Endothelial cell of umbilical vein (primary cell): ENCODE measurements at regions not wholly inside any gene's neighbourhood (a gene's known extent, or its start where the extent isn't known, plus 50 kb on each side); places are given as distances from the start of the nearest gene placed in this dataset.

ENCODE experiments used
- BruUV-seq: library from RNA; stranded (reverse); fragments of 400-500 nt; replicated peaks from 2 replicates; lab custom pipeline; 2021; lab: Mats Ljungman, UMichigan
- CTCF ChIA-PET: fragments of 300-600, 350-600 bp; sonication (Branson Sonifier 250); formaldehyde crosslinking; loops from one replicate; lab custom pipeline; 2021; ENCODE audit warnings: antibody characterized with exemption, inconsistent platforms; lab: Charles Lee
- POLR2A ChIA-PET: fragments of 300-600, 350-600 bp; sonication (Branson Sonifier 250); formaldehyde crosslinking; loops from one replicate; lab custom pipeline; 2021; ENCODE audit warnings: antibody characterized with exemption, inconsistent platforms; lab: Charles Lee
- DNase-seq: peaks from one replicate; pipeline ENCODE4 v3.0.0-alpha.2; 2011; ENCODE audit warnings: low read depth, low spot score
- FAIRE-seq: peaks from 2 replicates; lab custom pipeline; 2011; peaks lifted over from hg19 to GRCh38; lab: Jason Lieb, UNC
- H2AFZ ChIP-seq: 2 replicates; pipeline ENCODE4 v1.6.0; 2012; ENCODE audit warnings: low read depth, low read length, control low read depth, inconsistent platforms
- H3K27ac ChIP-seq: 2 replicates; pipeline ENCODE4 v1.5.1; 2011; ENCODE audit warnings: low read depth, mild to moderate bottlenecking, control low read depth, low read length, moderate library complexity; ENCODE audit not compliant: insufficient read depth
- H3K27me3 ChIP-seq, 2 experiments: 2 replicates each; pipeline versions ENCODE4 v1.6.0 to v1.6.1; 2011; ENCODE audit warnings: low read length in 2 of 2, mixed read lengths in 1 of 2; ENCODE audit not compliant: control insufficient read depth in 2 of 2, insufficient read depth in 2 of 2
- H3K36me3 ChIP-seq, 2 experiments: 2 replicates in 1 of 2; 3 replicates in 1 of 2; pipeline ENCODE4 v1.5.1; 2011; ENCODE audit warnings: low read length in 2 of 2, mild to moderate bottlenecking in 1 of 2, moderate library complexity in 1 of 2; ENCODE audit not compliant: control insufficient read depth in 2 of 2, insufficient read depth in 2 of 2; ENCODE audit errors: extremely low read depth in 1 of 2
- H3K4me1 ChIP-seq: 3 replicates; pipeline ENCODE4 v1.5.1; 2011; ENCODE audit warnings: mild to moderate bottlenecking, low read length; ENCODE audit not compliant: control insufficient read depth, insufficient read depth; ENCODE audit errors: extremely low read depth
- H3K4me2 ChIP-seq: 2 replicates; pipeline ENCODE4 v1.6.1; 2011; ENCODE audit warnings: low read length, control low read depth, mixed read lengths; ENCODE audit not compliant: insufficient read depth
- H3K4me3 ChIP-seq, 3 experiments: fragments of 200-600 bp in 1 of 3; sonication (generic), shearing (Covaris generic) in 1 of 3; replicated peaks in 1 of 3; 2 replicates each; pipeline ENCODE4 v1.5.1; 2011 to 2016; ENCODE audit warnings: control low read depth in 3 of 3, low read length in 3 of 3, mild to moderate bottlenecking in 2 of 3, inconsistent platforms in 1 of 3, low read depth in 1 of 3, moderate library complexity in 1 of 3; ENCODE audit not compliant: insufficient read depth in 1 of 3
- H3K79me2 ChIP-seq: 2 replicates; pipeline ENCODE4 v1.6.0; 2012; ENCODE audit warnings: low read length, inconsistent platforms; ENCODE audit not compliant: control insufficient read depth, insufficient read depth
- H3K9ac ChIP-seq: replicated peaks from 2 replicates; pipeline ENCODE3; 2011; ENCODE audit warnings: low read length, control low read depth; ENCODE audit not compliant: insufficient read depth; ENCODE audit errors: extremely low read depth
- H3K9me1 ChIP-seq: replicated peaks from 3 replicates; pipeline ENCODE4 v1.6.0; 2011; ENCODE audit warnings: mild to moderate bottlenecking, low read length; ENCODE audit not compliant: control insufficient read depth, insufficient read depth; ENCODE audit errors: extremely low read depth
- H3K9me3 ChIP-seq: replicated peaks from 2 replicates; pipeline ENCODE4 v1.5.1; 2012; ENCODE audit warnings: low read length, inconsistent platforms; ENCODE audit not compliant: control insufficient read depth, insufficient read depth
- H4K20me1 ChIP-seq: replicated peaks from 2 replicates; pipeline ENCODE3; 2011; ENCODE audit warnings: mild to moderate bottlenecking, low read length; ENCODE audit not compliant: control insufficient read depth, insufficient read depth; ENCODE audit errors: extremely low read depth
- CTCF ChIP-seq, 2 donors: IDR thresholded peaks; 1 replicate in 1 of 2; 2 replicates in 1 of 2; pipeline ENCODE4 v1.5.1; 2011; ENCODE audit warnings: low read length in 2 of 2, mild to moderate bottlenecking in 2 of 2, moderate library complexity in 2 of 2, control low read depth in 1 of 2, inconsistent platforms in 1 of 2, low read depth in 1 of 2; ENCODE audit not compliant: insufficient read depth in 1 of 2; ENCODE audit errors: extremely low read depth in 1 of 2
- EZH2 ChIP-seq: IDR thresholded peaks from 2 replicates; pipeline ENCODE4 v1.6.1; 2012; ENCODE audit warnings: borderline replicate concordance, low read depth, mild to moderate bottlenecking, moderate library complexity, low read length, inconsistent platforms; ENCODE audit not compliant: severe bottlenecking
- FOS ChIP-seq: IDR thresholded peaks from 2 replicates; pipeline ENCODE4 v1.6.1; 2011; ENCODE audit warnings: mild to moderate bottlenecking, low read length, moderate library complexity, borderline replicate concordance; ENCODE audit not compliant: insufficient read depth
- GATA2 ChIP-seq: IDR thresholded peaks from 2 replicates; pipeline ENCODE4 v1.7.0; 2011; ENCODE audit warnings: low read depth, mild to moderate bottlenecking, moderate library complexity, mixed read lengths, low read length; ENCODE audit not compliant: insufficient read length, insufficient read depth
- JUN ChIP-seq: IDR thresholded peaks from 2 replicates; pipeline ENCODE4 v1.6.1; 2011; ENCODE audit warnings: borderline replicate concordance, low read depth; ENCODE audit not compliant: insufficient read length, insufficient read depth
- MAX ChIP-seq: IDR thresholded peaks from 2 replicates; pipeline ENCODE4 v1.6.1; 2011; ENCODE audit not compliant: insufficient read depth, insufficient read length
- MYC ChIP-seq: IDR thresholded peaks from one replicate; pipeline ENCODE4 v1.6.1; 2011; ENCODE audit warnings: mild to moderate bottlenecking, low read depth, low read length
- POLR2A ChIP-seq: IDR thresholded peaks from 2 replicates; pipeline ENCODE4 v1.6.1; 2012; ENCODE audit warnings: low read depth, mild to moderate bottlenecking, control low read depth, low read length
- POLR2AphosphoS5 ChIP-seq: IDR thresholded peaks from 2 replicates; pipeline ENCODE4 v1.6.1; 2012; ENCODE audit warnings: low read depth, mild to moderate bottlenecking, control low read depth, low read length, moderate library complexity; ENCODE audit not compliant: insufficient read depth
- dilution Hi-C: fragments of 300-500 bp; cut with MboI; formaldehyde crosslinking; loops from one replicate; pipeline ENCODE4 v1.15.0; 2019; ENCODE audit warnings: low sequenced_read_pairs; ENCODE audit not compliant: extremely low pct_ligation_motif_present
- intact Hi-C: fragments of 100-400 bp; cut with micrococcal nuclease; formaldehyde crosslinking; loops from one replicate; pipeline ENCODE4 v1.10.0; 2022

- intact Hi-C loops = no loop called here
Measured at GRCh38 chr10:78574547-78574946, 494.2 kb upstream of the ZMIZ1 start.

More at GRCh38 chr10:78574547-78574946, 494.2 kb upstream of the ZMIZ1 start:
- Histone ChIP-seq H4K20me1 (no peaks in the 10 kb centered on the region), H3K4me1 (no peaks in the 10 kb centered on the region), H3K9me1 (no peaks in the 10 kb centered on the region), H3K4me2 (no peak overlapping the region), H3K9me3 (no peaks in the 10 kb centered on the region), H3K9ac (no peak overlapping the region), H2AFZ (no peak overlapping the region), H3K79me2 (no peaks in the 10 kb centered on the region), H3K27me3 (no peaks in the 10 kb centered on the region), H3K27ac (no peak overlapping the region), H3K36me3 (no peaks in the 10 kb centered on the region), H3K4me3 (no peak overlapping the region)
- FAIRE-seq = no peak
- no TSS peak for BruUV-seq
- dilution Hi-C loops = no loop called here
- POLR2A ChIA-PET = no interaction called here
- CTCF ChIA-PET = no interaction called here
- DNase-seq = no peak
- TF ChIP-seq MAX (no peak), GATA2 (no peak), MYC (no peak), JUN (no peak), CTCF (IDR thresholded peaks at IDR 0.05; ENCODE audit: extremely low read depth in 1 of 2, insufficient read depth in 1 of 2, low read depth in 1 of 2, low read length in 2 of 2) (no peak), EZH2 (no peak), FOS (no peak), POLR2A (no peak), POLR2AphosphoS5 (no peak)
